ENCODE measurements at regions not wholly inside any gene's neighbourhood (a gene's known extent, or its start where the extent isn't known, plus 50 kb on each side); places are given as distances from the start of the nearest gene placed in this dataset.

- no peak for DNase-seq
- Histone ChIP-seq H3K36me3 (ENCODE audit: control insufficient read depth, insufficient read depth, low read length) (no peaks in the 10 kb centered on the region), H3K4me1 (ENCODE audit: control insufficient read depth, insufficient read depth, low read length) (peaks cover 2% of the 10 kb centered on the region), H3K27ac (ENCODE audit: low read length) (no peak overlapping the region), H3K27me3 (ENCODE audit: control insufficient read depth, insufficient read depth, low read length) (no peaks in the 10 kb centered on the region), H3K4me3 (ENCODE audit: low read length) (no peak overlapping the region), H3K9me3 (replicated peaks; ENCODE audit: control insufficient read depth, low read depth, low read length) (peaks cover 7% of the 10 kb centered on the region)
- 80% methylated on average over 5 of the region's 6 CpGs for WGBS (ENCODE audit: insufficient coverage)
These were observed 85.6 kb downstream of the TRIM29 start for GRCh38 chr11:120052196-120052775.

DNA sequence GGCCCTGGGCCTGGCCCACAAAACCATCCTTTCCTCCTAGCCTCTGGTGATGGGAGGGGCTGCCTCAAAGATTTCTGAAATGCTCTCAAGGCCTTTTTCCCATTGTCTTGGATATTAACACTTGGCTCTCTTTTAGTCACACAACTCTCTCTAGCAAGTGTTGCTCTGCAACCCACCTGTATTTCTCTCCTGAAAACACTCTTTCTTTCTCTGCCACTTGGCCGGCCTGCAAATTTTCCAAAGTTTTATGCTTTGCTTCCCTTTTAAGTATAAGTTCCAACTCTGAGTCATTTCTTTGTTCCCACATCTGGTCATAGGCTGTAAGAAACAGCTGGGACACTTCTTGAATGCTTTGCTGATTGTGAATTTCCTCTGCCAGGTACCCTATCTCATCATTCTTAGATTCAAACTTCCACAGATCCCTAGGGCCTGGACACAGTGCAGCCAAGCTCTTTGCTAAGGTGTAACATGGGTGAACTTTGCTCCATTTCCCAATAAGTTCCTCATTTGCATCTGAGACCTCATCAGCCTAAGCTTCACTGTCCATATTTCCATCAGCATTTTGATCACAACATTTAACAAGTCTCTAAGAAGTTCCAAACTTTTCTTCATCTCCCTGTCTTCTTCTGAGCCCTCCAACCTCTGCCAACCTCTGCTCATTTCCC lies 93.8 kb downstream of the TRIM29 start:
- Histone ChIP-seq H3K36me3 (ENCODE audit: control insufficient read depth, insufficient read depth, low read length) (no peaks in the 10 kb centered on the region), H3K4me1 (ENCODE audit: control insufficient read depth, insufficient read depth, low read length) (peaks cover 12% of the 10 kb centered on the region), H3K9me3 (replicated peaks; ENCODE audit: control insufficient read depth, low read depth, low read length) (peaks cover 8% of the 10 kb centered on the region), H3K27me3 (ENCODE audit: control insufficient read depth, insufficient read depth, low read length) (no peaks in the 10 kb centered on the region), H3K4me3 (ENCODE audit: low read length) (no peak overlapping the region), H3K27ac (ENCODE audit: low read length) (no peak overlapping the region)
- peak; percentile 58 for DNase-seq
- 14% methylated on average over 1 of the region's 1 CpG for WGBS (ENCODE audit: insufficient coverage)

GRCh38 chr11:120043328-120043945 lies 94.5 kb downstream of the TRIM29 start:
- Histone ChIP-seq H3K9me3 (replicated peaks; ENCODE audit: control insufficient read depth, low read depth, low read length) (peaks cover 8% of the 10 kb centered on the region), H3K27ac (ENCODE audit: low read length) (no peak overlapping the region), H3K36me3 (ENCODE audit: control insufficient read depth, insufficient read depth, low read length) (no peaks in the 10 kb centered on the region), H3K27me3 (ENCODE audit: control insufficient read depth, insufficient read depth, low read length) (no peaks in the 10 kb centered on the region), H3K4me1 (ENCODE audit: control insufficient read depth, insufficient read depth, low read length) (peaks cover 12% of the 10 kb centered on the region), H3K4me3 (ENCODE audit: low read length) (no peak overlapping the region)
- WGBS (ENCODE audit: insufficient coverage), result 94% methylated on average over 2 of the region's 4 CpGs
- no peak for DNase-seq

DNA sequence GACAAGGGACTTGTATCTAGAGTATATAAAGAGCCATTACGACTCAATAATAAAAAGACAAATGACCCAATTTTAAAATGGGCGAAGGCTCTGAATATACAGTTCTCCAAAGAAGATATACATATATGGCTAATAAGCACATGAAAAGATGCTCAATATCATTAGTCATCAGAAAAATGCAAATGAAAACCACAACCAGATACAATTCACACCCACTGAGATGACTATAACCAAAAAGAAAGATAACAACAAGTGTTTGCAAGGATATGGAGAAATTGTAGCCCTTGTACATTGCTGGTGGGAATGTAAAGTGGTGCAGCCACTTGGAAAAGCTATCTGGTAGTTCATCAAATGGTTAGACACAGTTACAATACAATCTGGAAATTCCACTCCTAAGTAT lies 96.3 kb downstream of the TRIM29 start:
- Histone ChIP-seq H3K9me3 (replicated peaks; ENCODE audit: control insufficient read depth, low read depth, low read length) (peaks cover 2% of the 10 kb centered on the region), H3K27me3 (ENCODE audit: control insufficient read depth, insufficient read depth, low read length) (no peaks in the 10 kb centered on the region), H3K4me1 (ENCODE audit: control insufficient read depth, insufficient read depth, low read length) (peaks cover 12% of the 10 kb centered on the region), H3K4me3 (ENCODE audit: low read length) (no peak overlapping the region), H3K27ac (ENCODE audit: low read length) (no peak overlapping the region), H3K36me3 (ENCODE audit: control insufficient read depth, insufficient read depth, low read length) (no peaks in the 10 kb centered on the region)
- WGBS (ENCODE audit: insufficient coverage), result no CpG with 5 or more reads among the region's 2 CpGs
- no peak for DNase-seq

DNA sequence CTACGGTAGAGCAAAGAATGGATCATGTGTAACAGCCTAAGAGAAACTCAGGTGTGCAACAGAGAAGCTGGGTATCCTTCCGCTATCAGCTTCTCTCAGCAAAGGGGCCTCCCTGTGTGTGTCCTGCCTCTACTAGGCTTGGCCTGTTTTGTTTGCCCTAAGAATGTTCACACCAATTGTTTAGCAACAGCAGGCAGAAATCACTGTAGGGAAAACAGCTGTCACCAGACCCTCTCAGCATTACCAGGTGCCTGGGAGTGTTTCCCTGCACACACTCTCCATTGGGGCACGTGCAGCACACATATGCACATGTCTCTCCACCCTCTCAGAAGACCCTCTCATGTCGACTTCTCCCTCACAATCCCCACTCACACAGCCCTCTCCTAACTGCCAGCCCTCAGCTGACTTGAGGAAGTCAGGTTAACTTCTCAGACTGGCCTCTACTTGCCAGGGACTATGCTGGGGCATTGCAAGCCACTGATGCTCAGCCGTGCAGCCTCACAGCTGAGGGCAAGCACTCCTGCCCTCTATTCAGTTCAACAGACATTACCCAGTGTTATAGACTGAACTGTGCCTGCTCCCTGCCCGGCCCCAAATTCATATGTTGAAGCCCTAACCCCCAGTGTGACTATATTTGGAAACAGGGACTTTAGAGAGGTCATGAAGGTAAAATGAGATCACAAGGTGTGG lies 97.6 kb downstream of the TRIM29 start:
- peak; percentile 49 for DNase-seq
- Histone ChIP-seq H3K4me3 (ENCODE audit: low read length) (no peak overlapping the region), H3K27ac (ENCODE audit: low read length) (no peak overlapping the region), H3K9me3 (replicated peaks; ENCODE audit: control insufficient read depth, low read depth, low read length) (peaks cover 8% of the 10 kb centered on the region), H3K27me3 (ENCODE audit: control insufficient read depth, insufficient read depth, low read length) (no peaks in the 10 kb centered on the region), H3K36me3 (ENCODE audit: control insufficient read depth, insufficient read depth, low read length) (no peaks in the 10 kb centered on the region), H3K4me1 (ENCODE audit: control insufficient read depth, insufficient read depth, low read length) (peaks cover 19% of the 10 kb centered on the region)
- WGBS (ENCODE audit: insufficient coverage), result 52% methylated on average over 4 of the region's 6 CpGs

- no peak overlapping the region for H3K4me3 ChIP-seq (ENCODE audit: low read length)
- no peak overlapping the region for H3K27ac ChIP-seq (ENCODE audit: low read length)
- no peak for DNase-seq
- H3K27me3 ChIP-seq (ENCODE audit: control insufficient read depth, insufficient read depth, low read length), result no peaks in the 10 kb centered on the region
- peaks cover 8% of the 10 kb centered on the region for H3K9me3 ChIP-seq (replicated peaks; ENCODE audit: control insufficient read depth, low read depth, low read length)
- H3K36me3 ChIP-seq (ENCODE audit: control insufficient read depth, insufficient read depth, low read length), result no peaks in the 10 kb centered on the region
- WGBS (ENCODE audit: insufficient coverage), result 55% methylated on average over 1 of the region's 1 CpG
- H3K4me1 ChIP-seq (ENCODE audit: control insufficient read depth, insufficient read depth, low read length), result peaks cover 31% of the 10 kb centered on the region
These were observed 98.9 kb downstream of the TRIM29 start for GRCh38 chr11:120039039-120039438.

- Histone ChIP-seq H3K27ac (ENCODE audit: low read length) (no peak overlapping the region), H3K9me3 (replicated peaks; ENCODE audit: control insufficient read depth, low read depth, low read length) (peaks cover 8% of the 10 kb centered on the region), H3K4me1 (ENCODE audit: control insufficient read depth, insufficient read depth, low read length) (peaks cover 43% of the 10 kb centered on the region), H3K4me3 (ENCODE audit: low read length) (no peak overlapping the region), H3K27me3 (ENCODE audit: control insufficient read depth, insufficient read depth, low read length) (no peaks in the 10 kb centered on the region), H3K36me3 (ENCODE audit: control insufficient read depth, insufficient read depth, low read length) (no peaks in the 10 kb centered on the region)
- WGBS (ENCODE audit: insufficient coverage), result 67% methylated on average over 1 of the region's 3 CpGs
- no peak for DNase-seq
These were observed 100.8 kb downstream of the TRIM29 start for GRCh38 chr11:120037111-120037510.

GRCh38 chr11:120035756-120036155 lies 102.2 kb downstream of the TRIM29 start:
- Histone ChIP-seq H3K4me3 (ENCODE audit: low read length) (no peak overlapping the region), H3K27me3 (ENCODE audit: control insufficient read depth, insufficient read depth, low read length) (no peaks in the 10 kb centered on the region), H3K36me3 (ENCODE audit: control insufficient read depth, insufficient read depth, low read length) (no peaks in the 10 kb centered on the region), H3K27ac (ENCODE audit: low read length) (peak overlapping the region; percentile 71), H3K9me3 (replicated peaks; ENCODE audit: control insufficient read depth, low read depth, low read length) (peaks cover 8% of the 10 kb centered on the region), H3K4me1 (ENCODE audit: control insufficient read depth, insufficient read depth, low read length) (peaks cover 43% of the 10 kb centered on the region)
- DNase-seq, result no peak
- 95% methylated on average over 2 of the region's 5 CpGs for WGBS (ENCODE audit: insufficient coverage)

- peaks cover 37% of the 10 kb centered on the region for H3K4me1 ChIP-seq (ENCODE audit: control insufficient read depth, insufficient read depth, low read length)
- peak overlapping the region; percentile 71 for H3K27ac ChIP-seq (ENCODE audit: low read length)
- no peaks in the 10 kb centered on the region for H3K27me3 ChIP-seq (ENCODE audit: control insufficient read depth, insufficient read depth, low read length)
- no peaks in the 10 kb centered on the region for H3K36me3 ChIP-seq (ENCODE audit: control insufficient read depth, insufficient read depth, low read length)
- H3K4me3 ChIP-seq (ENCODE audit: low read length), result no peak overlapping the region
- WGBS (ENCODE audit: insufficient coverage), result 51% methylated on average over 5 of the region's 9 CpGs
- H3K9me3 ChIP-seq (replicated peaks; ENCODE audit: control insufficient read depth, low read depth, low read length), result peaks cover 8% of the 10 kb centered on the region
- DNase-seq, result peak; percentile 87
These were observed 102.9 kb downstream of the TRIM29 start for GRCh38 chr11:120034881-120035630.

Data from muscle of leg (tissue), 3 donors.